Retinal pigment epithelial cell (primary cell): ENCODE measurements at regions not wholly inside any gene's neighbourhood (a gene's known extent, or its start where the extent isn't known, plus 50 kb on each side); places are given as distances from the start of the nearest gene placed in this dataset.

Experiments used
- DNase-seq: peaks from one replicate; pipeline ENCODE4 v3.0.0-alpha.2; 2010; ENCODE audit warnings: low read depth
- H3K4me3 ChIP-seq: 2 replicates; pipeline ENCODE4 v1.5.1; 2011; ENCODE audit warnings: mild to moderate bottlenecking, low read length, control low read depth, moderate library complexity
- TF ChIP-seq, protein P1 (sequence below): conservative IDR thresholded peaks from 2 replicates; pipeline ENCODE4 v1.5.1; 2011; ENCODE audit warnings: low read depth, low read length, control low read depth, inconsistent platforms

DNA sequence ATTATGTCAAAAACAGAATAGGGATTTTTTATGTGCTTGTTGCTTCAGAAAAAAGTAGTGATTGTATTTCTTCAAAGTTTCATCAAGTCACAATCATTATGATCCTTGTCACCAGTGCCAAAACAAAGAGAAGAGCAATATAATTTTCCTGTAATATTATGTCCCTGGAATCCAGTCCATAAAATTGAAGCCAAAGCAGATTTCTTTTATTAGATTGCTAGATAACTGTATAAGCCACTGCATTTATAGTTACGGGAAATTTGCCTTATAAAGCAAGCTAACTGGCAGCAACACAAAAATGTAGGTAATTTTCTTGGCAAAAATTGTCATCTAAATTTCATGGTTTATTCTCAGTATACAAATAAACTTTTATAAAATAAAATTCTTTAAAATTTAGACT is 296.1 kb upstream of the ANKRD50 start:
- TF ChIP-seq, protein P1, sequence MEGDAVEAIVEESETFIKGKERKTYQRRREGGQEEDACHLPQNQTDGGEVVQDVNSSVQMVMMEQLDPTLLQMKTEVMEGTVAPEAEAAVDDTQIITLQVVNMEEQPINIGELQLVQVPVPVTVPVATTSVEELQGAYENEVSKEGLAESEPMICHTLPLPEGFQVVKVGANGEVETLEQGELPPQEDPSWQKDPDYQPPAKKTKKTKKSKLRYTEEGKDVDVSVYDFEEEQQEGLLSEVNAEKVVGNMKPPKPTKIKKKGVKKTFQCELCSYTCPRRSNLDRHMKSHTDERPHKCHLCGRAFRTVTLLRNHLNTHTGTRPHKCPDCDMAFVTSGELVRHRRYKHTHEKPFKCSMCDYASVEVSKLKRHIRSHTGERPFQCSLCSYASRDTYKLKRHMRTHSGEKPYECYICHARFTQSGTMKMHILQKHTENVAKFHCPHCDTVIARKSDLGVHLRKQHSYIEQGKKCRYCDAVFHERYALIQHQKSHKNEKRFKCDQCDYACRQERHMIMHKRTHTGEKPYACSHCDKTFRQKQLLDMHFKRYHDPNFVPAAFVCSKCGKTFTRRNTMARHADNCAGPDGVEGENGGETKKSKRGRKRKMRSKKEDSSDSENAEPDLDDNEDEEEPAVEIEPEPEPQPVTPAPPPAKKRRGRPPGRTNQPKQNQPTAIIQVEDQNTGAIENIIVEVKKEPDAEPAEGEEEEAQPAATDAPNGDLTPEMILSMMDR = no peak
- no peak overlapping the region for H3K4me3 ChIP-seq
- DNase-seq = no peak

DNA sequence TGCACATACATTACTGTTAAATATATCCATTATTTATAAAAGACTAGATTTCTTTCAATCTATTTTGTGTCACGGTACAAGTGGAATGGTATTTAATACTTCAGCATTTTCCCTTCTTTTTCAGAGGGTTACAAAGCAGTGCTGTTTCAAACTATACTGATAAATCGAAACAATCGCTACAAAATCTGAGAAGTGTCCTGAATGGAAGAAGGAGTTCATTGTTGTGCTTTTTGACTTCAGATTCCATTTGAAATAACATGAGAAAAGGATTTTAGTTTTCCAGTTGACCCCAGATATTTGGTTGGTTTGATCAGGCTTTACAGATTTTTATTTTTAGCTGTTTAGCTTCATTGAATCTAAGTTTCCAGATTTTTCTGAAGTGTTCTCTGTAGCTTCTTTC is 292.1 kb upstream of the ANKRD50 start:
- TF ChIP-seq, protein P1 = no peak
- no peak overlapping the region for H3K4me3 ChIP-seq
- DNase-seq = no peak

DNA sequence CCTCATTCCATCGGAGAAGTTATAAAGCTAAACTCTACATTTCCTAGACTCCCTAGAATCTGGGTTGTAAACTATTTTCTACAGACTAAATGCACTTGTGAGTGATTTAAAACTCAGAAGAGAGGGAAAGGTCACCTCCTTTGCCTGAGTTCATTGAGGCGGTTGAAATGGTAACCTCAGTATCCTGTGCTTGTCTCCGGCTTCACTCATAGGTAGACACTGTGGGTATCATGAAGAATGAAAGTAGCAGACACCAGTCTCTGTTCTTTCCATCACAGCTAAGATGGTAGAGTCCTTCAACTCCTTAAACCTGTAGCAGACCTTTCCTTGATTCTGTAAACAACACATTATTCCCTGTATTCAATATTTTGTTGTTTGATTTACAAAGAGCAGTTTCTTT is 291.3 kb upstream of the ANKRD50 start:
- TF ChIP-seq, protein P1 = no peak
- no peak for DNase-seq
- no peak overlapping the region for H3K4me3 ChIP-seq

DNA sequence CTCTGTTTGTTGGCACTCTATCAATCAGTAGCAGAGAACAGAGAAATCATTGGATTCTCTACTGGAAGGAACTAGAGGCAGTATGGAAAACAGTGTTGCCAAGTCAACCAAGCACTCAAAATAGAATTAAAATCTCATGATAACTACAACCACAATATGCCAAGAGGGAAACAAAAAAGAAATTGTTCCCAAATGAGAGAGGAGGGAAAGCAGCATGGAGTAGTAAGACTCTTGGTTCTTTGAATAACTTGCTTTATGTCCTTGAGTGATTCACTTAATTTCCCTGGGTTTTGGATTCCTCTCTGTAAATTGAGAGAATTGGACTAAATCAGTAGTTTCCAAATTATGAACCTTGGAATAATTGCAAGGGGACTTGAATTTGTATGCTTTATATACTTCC is 285.5 kb upstream of the ANKRD50 start:
- no peak overlapping the region for H3K4me3 ChIP-seq
- DNase-seq = no peak
- TF ChIP-seq, protein P1 = no peak

DNA sequence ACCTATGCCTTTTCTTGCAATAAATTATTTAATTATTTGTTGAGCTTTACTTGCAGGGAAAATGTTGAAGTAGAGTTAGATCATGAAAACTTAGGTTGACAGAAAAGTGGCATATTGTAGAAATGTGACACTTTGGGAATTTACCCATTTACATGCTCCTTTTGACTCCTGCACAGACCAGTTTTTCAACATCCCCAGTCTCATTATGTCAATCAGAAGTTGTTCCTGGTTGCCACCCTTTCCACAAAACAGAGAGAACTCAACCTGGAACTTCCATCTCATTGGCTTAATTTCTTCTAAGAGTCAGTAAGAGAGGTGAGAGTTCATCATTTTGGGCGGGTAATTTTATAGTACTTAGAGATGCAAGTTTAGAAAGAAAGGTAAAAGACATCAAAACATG is 284.6 kb upstream of the ANKRD50 start:
- TF ChIP-seq, protein P1 = no peak
- no peak for DNase-seq

DNA sequence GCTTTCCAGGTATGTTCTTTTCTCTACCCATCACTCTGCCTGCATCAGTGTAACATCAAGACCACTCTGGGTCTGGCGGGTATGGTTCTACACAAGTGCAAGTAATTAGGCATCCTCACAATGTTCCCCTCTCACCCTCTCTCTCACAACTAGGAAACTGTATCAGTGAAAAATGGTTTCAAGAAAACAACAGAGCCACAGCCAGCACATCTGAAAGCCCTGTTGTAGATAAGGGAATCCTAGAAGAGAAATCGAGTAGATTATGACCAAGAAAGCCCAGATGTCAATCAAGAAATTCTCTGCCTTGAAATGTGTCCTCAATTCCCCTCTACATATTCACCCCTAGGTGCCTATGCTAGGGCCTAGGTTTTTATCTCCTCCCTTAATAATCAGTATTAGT is 281.3 kb upstream of the ANKRD50 start:
- no peak overlapping the region for H3K4me3 ChIP-seq
- no peak for DNase-seq
- TF ChIP-seq, protein P1 = no peak

More for the DNA sequence above, 284.6 kb upstream of the ANKRD50 start:
- H3K4me3 ChIP-seq = no peak overlapping the region

DNA sequence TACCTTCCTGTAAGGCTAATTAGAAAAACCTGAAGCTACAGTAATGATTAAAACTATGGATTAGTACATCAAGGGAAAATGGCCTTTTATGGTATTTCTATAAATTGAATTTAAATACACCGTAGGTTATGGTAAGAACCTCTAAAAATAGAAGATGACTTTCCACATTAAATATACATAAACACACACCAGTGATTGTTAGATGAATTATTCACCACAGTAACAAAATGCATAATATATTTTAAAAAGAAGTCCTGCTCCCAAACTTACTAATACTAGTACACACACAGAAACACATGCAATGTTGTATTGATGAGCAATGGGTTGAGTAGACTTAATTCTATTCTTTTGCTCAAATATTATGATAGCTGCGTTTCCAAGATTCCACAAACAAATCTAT is 277.9 kb upstream of the ANKRD50 start:
- TF ChIP-seq, protein P1 = no peak
- DNase-seq = no peak
- H3K4me3 ChIP-seq = no peak overlapping the region
